ENCODE measurements at regions not wholly inside any gene's neighbourhood (a gene's known extent, or its start where the extent isn't known, plus 50 kb on each side); places are given as distances from the start of the nearest gene placed in this dataset.
"Not testable (repeated sequence)": the region's sequence is repeated elsewhere in the genome, so short reads cannot be mapped to it uniquely, and the experiment has no call there.

DNA sequence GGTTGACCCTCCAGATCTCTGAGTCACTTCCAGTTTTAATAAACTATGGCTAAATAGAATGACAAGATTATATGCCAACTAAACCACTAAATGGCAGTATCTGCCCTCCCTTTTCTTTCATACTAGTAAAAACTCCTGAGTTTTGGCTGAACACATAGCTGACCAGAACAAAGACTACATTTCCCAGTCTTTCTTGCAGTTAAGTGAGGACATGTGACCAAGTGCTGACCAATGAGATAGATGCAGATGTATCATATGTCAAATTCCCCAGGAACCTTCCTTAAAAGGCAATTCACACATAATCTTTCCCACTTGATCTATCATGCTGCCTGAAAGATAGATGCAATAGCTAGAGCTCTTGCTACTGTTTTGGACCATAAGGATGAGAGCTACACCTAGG is 191.3 kb downstream of the SHOX2 start:
- no peak overlapping the region for H3K4me3 ChIP-seq (ENCODE audit: low read depth, low read length)
- DNase-seq (ENCODE audit: low read depth), result no peak
- TF ChIP-seq, protein P1, sequence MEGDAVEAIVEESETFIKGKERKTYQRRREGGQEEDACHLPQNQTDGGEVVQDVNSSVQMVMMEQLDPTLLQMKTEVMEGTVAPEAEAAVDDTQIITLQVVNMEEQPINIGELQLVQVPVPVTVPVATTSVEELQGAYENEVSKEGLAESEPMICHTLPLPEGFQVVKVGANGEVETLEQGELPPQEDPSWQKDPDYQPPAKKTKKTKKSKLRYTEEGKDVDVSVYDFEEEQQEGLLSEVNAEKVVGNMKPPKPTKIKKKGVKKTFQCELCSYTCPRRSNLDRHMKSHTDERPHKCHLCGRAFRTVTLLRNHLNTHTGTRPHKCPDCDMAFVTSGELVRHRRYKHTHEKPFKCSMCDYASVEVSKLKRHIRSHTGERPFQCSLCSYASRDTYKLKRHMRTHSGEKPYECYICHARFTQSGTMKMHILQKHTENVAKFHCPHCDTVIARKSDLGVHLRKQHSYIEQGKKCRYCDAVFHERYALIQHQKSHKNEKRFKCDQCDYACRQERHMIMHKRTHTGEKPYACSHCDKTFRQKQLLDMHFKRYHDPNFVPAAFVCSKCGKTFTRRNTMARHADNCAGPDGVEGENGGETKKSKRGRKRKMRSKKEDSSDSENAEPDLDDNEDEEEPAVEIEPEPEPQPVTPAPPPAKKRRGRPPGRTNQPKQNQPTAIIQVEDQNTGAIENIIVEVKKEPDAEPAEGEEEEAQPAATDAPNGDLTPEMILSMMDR (conservative IDR thresholded peaks at IDR 0.05; ENCODE audit: low read depth, low read length), result no peak

DNA sequence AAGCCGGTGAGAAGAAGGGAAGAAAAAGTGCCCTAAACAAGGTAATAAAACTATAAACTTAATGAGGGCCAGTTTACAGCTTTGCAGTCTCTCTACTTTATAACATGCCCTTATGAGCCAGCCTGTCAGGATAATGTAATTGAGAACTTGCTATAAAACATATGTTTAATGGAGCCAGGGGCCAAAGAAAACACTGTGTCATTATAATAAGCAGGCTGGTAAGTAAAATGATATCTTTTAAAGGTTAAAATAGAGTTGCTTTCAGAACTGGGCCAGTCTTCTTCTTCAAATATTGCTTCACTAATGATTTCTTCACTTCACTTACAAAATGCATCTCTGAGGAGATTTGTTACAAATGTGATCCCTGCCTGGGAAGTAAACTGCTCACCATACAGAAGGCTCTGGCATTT is 192.5 kb downstream of the SHOX2 start:
- no peak overlapping the region for H3K4me3 ChIP-seq (ENCODE audit: low read depth, low read length)
- TF ChIP-seq, protein P1 (conservative IDR thresholded peaks at IDR 0.05; ENCODE audit: low read depth, low read length), result no peak
- DNase-seq (ENCODE audit: low read depth), result no peak

DNA sequence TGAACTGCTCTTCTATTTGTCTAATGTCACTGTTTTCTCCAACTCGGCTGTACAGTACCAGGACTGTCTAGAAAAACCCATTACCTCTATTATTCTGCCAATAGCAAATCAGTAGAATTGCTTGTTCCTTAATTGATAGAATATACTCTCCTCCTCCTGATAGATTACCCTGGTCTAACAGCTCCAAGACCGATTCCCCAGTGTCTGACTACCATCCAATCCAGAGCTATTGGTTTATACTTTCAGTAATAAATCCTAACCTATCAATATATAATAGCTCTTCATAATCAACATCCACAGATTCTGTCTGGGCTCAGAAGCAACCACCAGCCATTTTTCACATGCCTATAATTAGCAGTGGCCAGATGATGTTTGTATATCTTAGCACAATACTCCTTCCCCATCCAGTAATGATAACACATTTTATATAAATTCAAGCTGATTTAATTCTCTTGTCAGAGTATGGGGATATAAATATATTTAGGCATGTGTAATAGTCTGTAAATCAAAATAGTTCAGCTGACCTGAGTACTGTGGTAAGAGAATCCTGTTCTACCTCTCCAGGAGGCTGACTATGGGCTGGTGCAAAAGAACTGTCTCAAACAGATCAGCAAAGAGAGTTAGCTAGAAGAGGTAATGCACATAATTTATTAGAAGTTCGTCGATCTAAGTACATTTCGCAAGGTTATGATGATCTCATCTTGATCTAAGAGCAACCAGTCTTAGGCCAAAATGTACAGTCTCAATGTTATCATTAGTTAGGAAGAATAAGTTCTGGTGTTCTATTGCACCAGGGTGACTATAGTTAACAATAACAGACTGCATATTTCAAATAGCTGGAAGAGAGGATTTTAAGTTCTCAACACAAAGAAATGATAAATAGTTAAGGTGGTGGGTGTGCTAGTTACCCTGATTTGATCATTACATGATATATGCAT is 193.4 kb downstream of the SHOX2 start:
- no peak overlapping the region for H3K4me3 ChIP-seq (ENCODE audit: low read depth, low read length)
- TF ChIP-seq, protein P1 (conservative IDR thresholded peaks at IDR 0.05; ENCODE audit: low read depth, low read length), result no peak
- no peak for DNase-seq (ENCODE audit: low read depth)

DNA sequence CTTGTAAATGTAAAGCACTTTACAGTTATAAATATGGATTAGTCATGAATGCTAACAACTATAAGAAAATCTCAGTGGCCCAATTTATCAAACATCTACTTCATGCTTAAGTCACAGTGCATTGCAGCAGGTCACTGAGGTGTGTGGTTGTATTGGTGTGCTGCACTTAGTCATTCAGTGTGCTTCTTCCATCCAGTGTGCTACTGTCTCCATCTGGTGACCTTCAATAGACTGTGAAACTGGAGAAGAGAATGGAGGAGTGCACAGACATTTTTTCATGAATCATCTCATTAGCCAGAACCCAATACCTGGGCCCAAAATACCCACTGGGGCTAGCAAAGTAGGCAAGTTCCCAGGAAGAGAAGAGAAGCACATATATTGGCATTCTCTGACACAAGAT is 199.6 kb downstream of the SHOX2 start:
- no peak for DNase-seq (ENCODE audit: low read depth)
- TF ChIP-seq, protein P1 (conservative IDR thresholded peaks at IDR 0.05; ENCODE audit: low read depth, low read length), result no peak

DNA sequence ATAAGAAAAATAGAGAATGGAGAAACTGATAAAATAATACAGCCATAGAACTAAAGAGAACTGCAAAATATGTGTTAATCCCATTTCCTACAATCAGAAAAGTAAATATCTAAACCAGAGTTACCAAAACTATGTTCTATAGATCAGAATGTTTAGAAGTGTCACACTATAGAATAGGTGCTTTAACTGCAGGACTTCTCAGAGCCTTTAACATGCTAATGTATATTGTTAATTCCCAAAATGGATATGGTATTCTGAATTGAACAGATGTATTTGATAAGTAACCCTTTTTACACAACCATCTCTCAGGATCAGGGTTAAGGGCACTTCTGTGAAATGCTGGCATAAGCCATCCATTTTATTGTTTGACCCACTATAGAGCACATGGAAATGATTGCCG is 200.3 kb downstream of the SHOX2 start:
- H3K4me3 ChIP-seq (ENCODE audit: low read depth, low read length), result no peak overlapping the region
- TF ChIP-seq, protein P1 (conservative IDR thresholded peaks at IDR 0.05; ENCODE audit: low read depth, low read length), result no peak
- DNase-seq (ENCODE audit: low read depth), result no peak

More for the DNA sequence above, 199.6 kb downstream of the SHOX2 start:
- no peak overlapping the region for H3K4me3 ChIP-seq (ENCODE audit: low read depth, low read length)

DNA sequence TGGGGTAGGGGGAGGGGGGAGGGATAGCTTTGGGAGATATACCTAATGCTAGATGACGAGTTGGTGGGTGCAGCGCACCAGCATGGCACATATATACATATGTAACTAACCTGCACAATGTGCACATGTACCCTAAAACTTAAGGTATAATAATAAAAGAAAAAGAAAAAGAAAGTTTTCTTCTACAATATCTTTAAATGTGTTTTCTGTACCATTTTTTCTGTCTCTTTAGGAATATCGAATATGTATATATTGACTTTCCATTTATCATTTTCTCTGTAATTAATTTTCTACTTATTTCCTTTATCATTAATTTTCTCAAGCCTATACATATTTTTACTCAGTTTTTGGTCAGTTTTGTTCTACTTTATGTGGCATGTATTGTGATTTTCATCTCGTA is 203.5 kb downstream of the SHOX2 start:
- not testable (repeated sequence) for H3K4me3 ChIP-seq (ENCODE audit: low read depth, low read length); DNase-seq (ENCODE audit: low read depth)

DNA sequence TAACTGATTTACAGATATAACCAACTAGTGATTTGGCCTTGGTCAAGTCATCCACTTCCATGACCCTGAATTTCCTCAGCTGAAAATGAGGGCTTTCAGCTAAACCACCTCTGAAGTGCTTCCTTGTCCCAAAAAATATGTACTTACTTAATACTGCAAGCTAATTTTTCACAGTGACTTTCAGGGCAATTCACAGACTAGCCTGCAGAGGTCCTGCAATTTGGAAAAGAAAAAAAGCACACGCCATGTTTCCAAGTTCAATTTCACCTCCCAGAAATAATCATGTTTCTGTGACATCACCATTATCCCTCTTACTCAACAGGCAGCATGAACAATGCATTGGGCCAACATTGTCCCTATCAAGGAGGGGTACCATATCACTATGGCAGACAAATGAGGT is 218.2 kb downstream of the SHOX2 start:
- TF ChIP-seq, protein P1 (conservative IDR thresholded peaks at IDR 0.05; ENCODE audit: low read depth, low read length), result peak; percentile 10
- no peak overlapping the region for H3K4me3 ChIP-seq (ENCODE audit: low read depth, low read length)
- no peak for DNase-seq (ENCODE audit: low read depth)
